C4-2B (cell line): ENCODE measurements at regions not wholly inside any gene's neighbourhood (a gene's known extent, or its start where the extent isn't known, plus 50 kb on each side); places are given as distances from the start of the nearest gene placed in this dataset.

Experiments
- ZFX ChIP-seq: fragments of 450-650 bp; IDR thresholded peaks from 2 replicates; pipeline ENCODE4 v1.6.1; 2017
- TF ChIP-seq, protein P1 (sequence below): fragments of 450-650 bp; conservative IDR thresholded peaks from 2 replicates; pipeline ENCODE4 v1.5.1; 2017; ENCODE audit warnings: mild to moderate bottlenecking

DNA sequence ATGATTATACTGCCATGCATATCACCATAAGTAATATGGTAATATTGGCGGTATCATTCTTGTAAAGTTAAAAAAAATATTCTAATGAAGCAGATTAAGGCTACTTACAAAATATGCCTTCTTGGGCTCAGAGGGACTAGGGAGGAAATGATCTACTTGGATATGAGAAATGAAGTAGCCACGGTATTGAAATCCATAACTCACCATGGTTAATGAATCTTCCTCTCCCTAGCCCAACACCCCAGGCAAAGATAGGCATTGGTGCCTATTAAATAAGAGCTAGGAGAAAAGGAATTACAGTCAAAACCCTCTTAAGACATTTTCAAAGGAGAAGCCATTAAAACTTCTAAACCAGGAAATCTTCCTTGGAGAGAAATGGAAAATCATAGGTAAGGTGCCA is 280.5 kb downstream of the TFAP2B start:
- TF ChIP-seq, protein P1, sequence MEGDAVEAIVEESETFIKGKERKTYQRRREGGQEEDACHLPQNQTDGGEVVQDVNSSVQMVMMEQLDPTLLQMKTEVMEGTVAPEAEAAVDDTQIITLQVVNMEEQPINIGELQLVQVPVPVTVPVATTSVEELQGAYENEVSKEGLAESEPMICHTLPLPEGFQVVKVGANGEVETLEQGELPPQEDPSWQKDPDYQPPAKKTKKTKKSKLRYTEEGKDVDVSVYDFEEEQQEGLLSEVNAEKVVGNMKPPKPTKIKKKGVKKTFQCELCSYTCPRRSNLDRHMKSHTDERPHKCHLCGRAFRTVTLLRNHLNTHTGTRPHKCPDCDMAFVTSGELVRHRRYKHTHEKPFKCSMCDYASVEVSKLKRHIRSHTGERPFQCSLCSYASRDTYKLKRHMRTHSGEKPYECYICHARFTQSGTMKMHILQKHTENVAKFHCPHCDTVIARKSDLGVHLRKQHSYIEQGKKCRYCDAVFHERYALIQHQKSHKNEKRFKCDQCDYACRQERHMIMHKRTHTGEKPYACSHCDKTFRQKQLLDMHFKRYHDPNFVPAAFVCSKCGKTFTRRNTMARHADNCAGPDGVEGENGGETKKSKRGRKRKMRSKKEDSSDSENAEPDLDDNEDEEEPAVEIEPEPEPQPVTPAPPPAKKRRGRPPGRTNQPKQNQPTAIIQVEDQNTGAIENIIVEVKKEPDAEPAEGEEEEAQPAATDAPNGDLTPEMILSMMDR, result no peak
- no peak for TF ChIP-seq ZFX
